ENCODE measurements at regions not wholly inside any gene's neighbourhood (a gene's known extent, or its start where the extent isn't known, plus 50 kb on each side); places are given as distances from the start of the nearest gene placed in this dataset.

GRCh38 chr1:198880397-198880796 is 241.6 kb downstream of the PTPRC start:
- no peak for DNase-seq
- Histone ChIP-seq H3K36me3 (peaks cover 3% of the 10 kb centered on the region), H3K4me3 (ENCODE audit: low read depth, low read length) (no peak overlapping the region), H3K9me3 (no peaks in the 10 kb centered on the region), H3K27me3 (no peaks in the 10 kb centered on the region), H3K4me1 (peaks cover 9% of the 10 kb centered on the region)
- no peak for TF ChIP-seq CTCF (IDR thresholded peaks at IDR 0.05; ENCODE audit: low read depth, low read length)

- TF ChIP-seq CTCF (IDR thresholded peaks at IDR 0.05; ENCODE audit: low read depth, low read length) = no peak
- Histone ChIP-seq H3K4me1 (peaks cover 9% of the 10 kb centered on the region), H3K9me3 (no peaks in the 10 kb centered on the region), H3K27me3 (no peaks in the 10 kb centered on the region), H3K4me3 (ENCODE audit: low read depth, low read length) (no peak overlapping the region), H3K36me3 (peaks cover 3% of the 10 kb centered on the region)
- DNase-seq = no peak
Observed at GRCh38 chr1:198880818-198881597, 242.2 kb downstream of the PTPRC start.

- H3K36me3 ChIP-seq = peaks cover 3% of the 10 kb centered on the region
Observed at GRCh38 chr1:198883184-198883583, 244.3 kb downstream of the PTPRC start.

GRCh38 chr1:198887866-198888265 is 249.0 kb downstream of the PTPRC start:
- TF ChIP-seq CTCF (IDR thresholded peaks at IDR 0.05; ENCODE audit: low read depth, low read length) = no peak
- no peak for DNase-seq
- peaks cover 17% of the 10 kb centered on the region for H3K4me1 ChIP-seq
- no peak overlapping the region for H3K4me3 ChIP-seq (ENCODE audit: low read depth, low read length)
- H3K36me3 ChIP-seq = peaks cover 3% of the 10 kb centered on the region
- H3K9me3 ChIP-seq = no peaks in the 10 kb centered on the region
- H3K27me3 ChIP-seq = no peaks in the 10 kb centered on the region

More at GRCh38 chr1:198883184-198883583, 244.3 kb downstream of the PTPRC start:
- Histone ChIP-seq H3K27me3 (no peaks in the 10 kb centered on the region), H3K4me1 (peaks cover 9% of the 10 kb centered on the region), H3K4me3 (ENCODE audit: low read depth, low read length) (no peak overlapping the region), H3K9me3 (no peaks in the 10 kb centered on the region)
- no peak for TF ChIP-seq CTCF (IDR thresholded peaks at IDR 0.05; ENCODE audit: low read depth, low read length)
- DNase-seq = no peak

- H3K9me3 ChIP-seq = no peaks in the 10 kb centered on the region
- TF ChIP-seq CTCF (IDR thresholded peaks at IDR 0.05; ENCODE audit: low read depth, low read length) = no peak
- H3K4me3 ChIP-seq (ENCODE audit: low read depth, low read length) = no peak overlapping the region
- no peaks in the 10 kb centered on the region for H3K27me3 ChIP-seq
- H3K36me3 ChIP-seq = peaks cover 3% of the 10 kb centered on the region
- DNase-seq = no peak
- H3K4me1 ChIP-seq = peaks cover 21% of the 10 kb centered on the region
Observed at GRCh38 chr1:198888379-198888943, 249.6 kb downstream of the PTPRC start.

GRCh38 chr1:198889101-198889500 is 250.3 kb downstream of the PTPRC start:
- peaks cover 3% of the 10 kb centered on the region for H3K36me3 ChIP-seq
- H3K4me1 ChIP-seq = peaks cover 21% of the 10 kb centered on the region
- no peak for TF ChIP-seq CTCF (IDR thresholded peaks at IDR 0.05; ENCODE audit: low read depth, low read length)
- H3K9me3 ChIP-seq = no peaks in the 10 kb centered on the region
- H3K27me3 ChIP-seq = no peaks in the 10 kb centered on the region
- H3K4me3 ChIP-seq (ENCODE audit: low read depth, low read length) = no peak overlapping the region
- DNase-seq = no peak

Data from BE2C (cell line).